Activated CD8-positive, alpha-beta memory T cell treated with anti-CD3 and anti-CD28 coated beads, Interleukin-2, amount 10 ng/mL, durations not matched to agents 7 days and 5 days (primary cell): ENCODE measurements at regions not wholly inside any gene's neighbourhood (a gene's known extent, or its start where the extent isn't known, plus 50 kb on each side); places are given as distances from the start of the nearest gene placed in this dataset.

ENCODE experiments used
- ATAC-seq: fragments of 150-1000 bp; cut with Tn5 transposase; one replicate; pipeline ENCODE4 v1.10.0; 2021; ENCODE audit warnings: moderate library complexity
- CTCF ChIA-PET: fragments of 350-600 bp; sonication (Branson Sonifier 250); formaldehyde crosslinking; loops from one replicate; lab custom pipeline; 2021; ENCODE audit warnings: antibody characterized with exemption; lab: Charles Lee
- DNase-seq: peaks from one replicate; pipeline ENCODE4 v3.0.0-alpha.2; 2020
- H3K27ac Mint-ChIP-seq: one replicate; pipeline ENCODE4 v1.8.0; 2021; ENCODE audit warnings: mild to moderate bottlenecking, mixed read lengths
- H3K27me3 Mint-ChIP-seq: one replicate; pipeline ENCODE4 v1.8.0; 2021; ENCODE audit warnings: mixed read lengths
- H3K36me3 Mint-ChIP-seq: one replicate; pipeline ENCODE4 v1.8.0; 2021; ENCODE audit warnings: mild to moderate bottlenecking, mixed read lengths
- H3K4me1 Mint-ChIP-seq: one replicate; pipeline ENCODE4 v1.8.0; 2021; ENCODE audit warnings: mixed read lengths
- H3K4me3 Mint-ChIP-seq: one replicate; pipeline ENCODE4 v1.8.0; 2021; ENCODE audit warnings: mild to moderate bottlenecking, moderate library complexity, mixed read lengths
- H3K9me3 Mint-ChIP-seq: one replicate; pipeline ENCODE4 v1.8.0; 2022; ENCODE audit warnings: low read depth, mixed read lengths

- peaks cover 2% of the 10 kb centered on the region for H3K36me3 Mint-ChIP-seq
- H3K27ac Mint-ChIP-seq = peak overlapping the region; percentile 74
- CTCF ChIA-PET = interaction anchor here (1.0 to 1.3 kb wide), 2 partner anchors 62 to 75 kb away, joined by 3 to 6 read pairs; partner anchors contain the start of gene RHOU
- H3K4me3 Mint-ChIP-seq = no peak overlapping the region
- H3K27me3 Mint-ChIP-seq = peaks cover 4% of the 10 kb centered on the region
- peaks cover 44% of the 10 kb centered on the region for H3K4me1 Mint-ChIP-seq
- DNase-seq (no peak), ATAC-seq (peak; percentile 39)
- H3K9me3 Mint-ChIP-seq = no peaks in the 10 kb centered on the region
Measured at GRCh38 chr1:228810878-228811711, 75.8 kb downstream of the RHOU start.

GRCh38 chr1:228811712-228812305, 76.5 kb downstream of the RHOU start:
- ATAC-seq (no peak), DNase-seq (no peak)
- CTCF ChIA-PET = interaction anchor here (1.0 to 1.3 kb wide), 2 partner anchors 63 to 76 kb away, joined by 3 to 6 read pairs; partner anchors contain the start of gene RHOU
- Mint-ChIP-seq H3K9me3 (no peaks in the 10 kb centered on the region), H3K4me3 (no peak overlapping the region), H3K27me3 (peaks cover 4% of the 10 kb centered on the region), H3K4me1 (peaks cover 37% of the 10 kb centered on the region), H3K36me3 (peaks cover 2% of the 10 kb centered on the region), H3K27ac (no peak overlapping the region)

DNA sequence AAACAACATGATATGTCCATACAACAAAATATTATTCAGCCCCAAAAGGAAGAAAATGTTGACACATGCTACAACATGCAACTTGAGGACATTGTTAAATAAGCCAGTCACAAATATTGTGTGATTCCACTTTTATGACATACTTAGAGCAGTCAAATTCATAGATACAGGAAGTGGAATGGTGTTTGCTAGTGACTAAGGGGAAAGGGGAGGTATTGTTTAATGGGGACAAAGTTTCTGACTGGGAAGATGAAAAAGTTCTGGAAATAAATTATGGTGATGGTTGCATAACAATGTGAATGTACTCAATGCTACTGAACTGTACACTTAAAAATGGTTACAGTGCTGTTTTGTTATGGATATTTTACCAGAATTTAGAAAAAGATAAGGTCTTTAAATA, 77.7 kb downstream of the RHOU start:
- H3K27ac Mint-ChIP-seq = no peak overlapping the region
- peaks cover 4% of the 10 kb centered on the region for H3K27me3 Mint-ChIP-seq
- ATAC-seq (no peak), DNase-seq (no peak)
- CTCF ChIA-PET = no interaction called here
- no peaks in the 10 kb centered on the region for H3K9me3 Mint-ChIP-seq
- H3K4me3 Mint-ChIP-seq = no peak overlapping the region
- H3K36me3 Mint-ChIP-seq = peaks cover 3% of the 10 kb centered on the region
- peaks cover 36% of the 10 kb centered on the region for H3K4me1 Mint-ChIP-seq

DNA sequence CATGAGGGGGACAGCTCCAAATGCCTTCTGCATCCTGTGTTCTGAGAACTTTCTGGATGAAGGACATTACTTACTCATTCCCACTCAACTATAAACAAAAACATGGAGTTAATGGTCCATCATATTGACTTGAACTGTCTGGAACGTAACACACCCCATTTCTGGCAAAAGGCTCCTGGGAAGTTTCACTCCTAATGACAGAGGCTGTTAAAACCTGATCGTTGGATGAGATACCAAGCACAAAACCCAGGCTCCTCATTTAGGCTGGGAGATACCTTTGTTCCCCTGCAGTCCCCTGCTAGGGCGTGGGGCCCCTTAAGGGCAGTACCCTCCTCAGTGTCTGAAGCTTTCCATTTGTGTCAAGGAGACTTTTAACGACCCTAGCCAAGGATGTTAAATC, 78.9 kb downstream of the RHOU start:
- no peaks in the 10 kb centered on the region for H3K9me3 Mint-ChIP-seq
- CTCF ChIA-PET = no interaction called here
- no peak overlapping the region for H3K27ac Mint-ChIP-seq
- peaks cover 6% of the 10 kb centered on the region for H3K27me3 Mint-ChIP-seq
- H3K4me3 Mint-ChIP-seq = no peak overlapping the region
- peaks cover 2% of the 10 kb centered on the region for H3K36me3 Mint-ChIP-seq
- H3K4me1 Mint-ChIP-seq = peaks cover 29% of the 10 kb centered on the region
- ATAC-seq (no peak), DNase-seq (no peak)

GRCh38 chr1:228818296-228818695, 83.0 kb downstream of the RHOU start:
- Mint-ChIP-seq H3K27ac (no peak overlapping the region), H3K4me1 (no peaks in the 10 kb centered on the region), H3K36me3 (peaks cover 2% of the 10 kb centered on the region), H3K9me3 (no peaks in the 10 kb centered on the region), H3K27me3 (peaks cover 30% of the 10 kb centered on the region), H3K4me3 (no peak overlapping the region)
- ATAC-seq (no peak), DNase-seq (no peak)
- CTCF ChIA-PET = no interaction called here

DNA sequence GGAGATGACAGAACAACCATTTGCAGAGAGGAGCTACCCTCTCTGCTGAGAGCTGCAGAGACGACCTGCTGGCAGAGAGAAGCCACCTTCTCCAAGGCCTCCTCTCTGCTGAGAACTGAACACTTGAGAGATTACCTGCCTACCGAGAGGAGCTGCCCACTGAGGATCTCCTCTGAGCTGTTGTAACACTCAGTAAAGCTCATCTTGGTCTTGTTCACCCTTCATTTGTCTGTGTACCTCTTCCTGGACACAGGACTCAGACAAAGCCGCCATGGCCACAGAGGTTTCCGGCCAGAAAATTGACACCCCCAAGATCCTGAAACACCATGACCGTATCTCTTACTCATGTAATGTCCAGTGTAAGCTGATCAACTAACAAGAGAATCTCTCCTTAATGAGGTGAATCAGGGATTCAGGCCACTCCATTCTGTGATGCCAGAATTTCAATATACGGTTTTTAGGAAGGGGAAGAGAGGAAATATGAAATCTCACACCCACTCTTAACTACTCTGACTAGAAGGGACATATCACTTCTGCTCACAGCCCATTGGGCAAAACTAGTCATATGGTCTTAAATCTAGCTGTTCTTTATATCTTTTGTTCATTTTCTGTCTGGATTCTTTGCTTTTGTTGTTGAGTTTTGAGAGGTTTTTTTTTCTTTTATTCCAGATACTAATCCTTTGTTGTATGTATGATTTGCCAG, 83.8 kb downstream of the RHOU start:
- ATAC-seq = no peak
- Mint-ChIP-seq H3K36me3 (peaks cover 2% of the 10 kb centered on the region), H3K27me3 (peaks cover 33% of the 10 kb centered on the region), H3K9me3 (no peaks in the 10 kb centered on the region), H3K4me3 (no peak overlapping the region), H3K27ac (no peak overlapping the region), H3K4me1 (no peaks in the 10 kb centered on the region)
- CTCF ChIA-PET = interaction anchor here (1.2 kb wide), 1 partner anchor 84 kb away, joined by 3 read pairs; no protein-coding TSS in a partner anchor
- no peak for DNase-seq

GRCh38 chr1:228821252-228821651, 86.0 kb downstream of the RHOU start:
- H3K4me1 Mint-ChIP-seq = peaks cover 6% of the 10 kb centered on the region
- no peak overlapping the region for H3K4me3 Mint-ChIP-seq
- no peak overlapping the region for H3K27ac Mint-ChIP-seq
- peaks cover 5% of the 10 kb centered on the region for H3K36me3 Mint-ChIP-seq
- CTCF ChIA-PET = no interaction called here
- H3K27me3 Mint-ChIP-seq = peaks cover 43% of the 10 kb centered on the region
- ATAC-seq (no peak), DNase-seq (no peak)
- no peaks in the 10 kb centered on the region for H3K9me3 Mint-ChIP-seq

- DNase-seq (no peak), ATAC-seq (no peak)
- Mint-ChIP-seq H3K27me3 (peaks cover 52% of the 10 kb centered on the region), H3K27ac (no peak overlapping the region), H3K36me3 (peaks cover 6% of the 10 kb centered on the region), H3K4me1 (peaks cover 19% of the 10 kb centered on the region), H3K4me3 (no peak overlapping the region), H3K9me3 (no peaks in the 10 kb centered on the region)
- CTCF ChIA-PET = interaction anchor here (0.8 kb wide), 1 partner anchor 432 kb away, joined by 3 read pairs; no protein-coding TSS in a partner anchor
Measured at GRCh38 chr1:228823200-228823599, 87.9 kb downstream of the RHOU start.

- Mint-ChIP-seq H3K9me3 (no peaks in the 10 kb centered on the region), H3K4me3 (no peak overlapping the region), H3K27me3 (peaks cover 49% of the 10 kb centered on the region), H3K27ac (no peak overlapping the region), H3K4me1 (peaks cover 20% of the 10 kb centered on the region), H3K36me3 (peaks cover 6% of the 10 kb centered on the region)
- ATAC-seq (no peak), DNase-seq (no peak)
- CTCF ChIA-PET = interaction anchor here (0.9 kb wide), 1 partner anchor 160 kb away, joined by 3 read pairs; no protein-coding TSS in a partner anchor
Measured at GRCh38 chr1:228824366-228824765, 89.1 kb downstream of the RHOU start.

DNA sequence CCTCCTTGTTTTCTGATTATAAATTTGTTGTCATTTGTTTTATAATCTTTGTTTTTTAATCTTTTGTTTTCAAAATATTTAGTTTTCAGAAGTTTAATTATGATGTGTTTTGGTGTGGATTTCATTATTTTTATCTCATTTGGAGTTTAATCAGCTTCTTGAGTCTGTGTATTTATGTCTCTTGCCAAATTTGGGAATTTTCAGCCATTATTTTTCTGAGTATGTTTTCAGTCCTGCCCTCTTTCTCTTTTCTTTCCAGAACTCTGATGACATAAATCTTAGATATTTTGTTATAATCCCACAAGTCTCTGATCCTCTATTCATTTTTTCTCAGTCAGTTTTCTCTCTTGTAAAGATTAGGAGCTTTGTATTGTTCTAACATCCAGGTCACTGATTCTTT, 89.8 kb downstream of the RHOU start:
- Mint-ChIP-seq H3K36me3 (peaks cover 6% of the 10 kb centered on the region), H3K27me3 (peaks cover 44% of the 10 kb centered on the region), H3K27ac (no peak overlapping the region), H3K4me1 (peaks cover 26% of the 10 kb centered on the region), H3K4me3 (no peak overlapping the region), H3K9me3 (no peaks in the 10 kb centered on the region)
- no peak for DNase-seq
- ATAC-seq = no peak
- CTCF ChIA-PET = interaction anchor here (0.5 to 1.2 kb wide), 5 partner anchors 15 to 432 kb away, joined by 3 to 4 read pairs (median 3); no protein-coding TSS in a partner anchor

DNA sequence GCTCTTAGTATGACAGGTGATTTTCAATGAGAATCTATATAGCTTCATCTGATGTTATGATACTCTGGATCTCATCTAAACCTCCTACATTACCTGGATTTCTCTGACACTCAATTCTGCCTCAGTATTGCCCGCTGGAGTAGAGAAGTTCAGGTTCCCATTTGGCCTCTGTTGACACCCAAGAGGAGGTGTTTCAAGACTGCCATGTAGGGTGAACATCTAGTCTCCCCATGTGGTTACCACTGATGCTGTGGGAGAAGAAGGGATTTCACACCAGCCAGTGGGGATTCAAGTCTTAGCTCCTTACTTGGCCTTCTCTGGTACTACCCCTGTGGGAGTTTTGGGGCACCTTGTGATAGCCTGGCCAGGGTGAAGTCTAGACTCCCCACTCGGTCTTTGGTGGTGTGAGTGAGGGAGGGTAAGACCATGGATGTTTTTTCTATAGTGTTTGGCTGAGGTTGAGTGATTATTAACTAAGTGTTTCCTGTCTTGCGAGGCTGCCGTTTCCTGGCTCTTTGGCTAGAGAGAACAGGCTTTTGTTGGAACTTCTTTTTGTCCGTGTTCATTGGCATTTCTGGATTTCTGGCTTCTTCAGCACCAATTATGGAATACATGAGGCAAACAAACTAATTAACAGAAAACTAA, 90.7 kb downstream of the RHOU start:
- Mint-ChIP-seq H3K27me3 (peaks cover 39% of the 10 kb centered on the region), H3K4me3 (no peak overlapping the region), H3K9me3 (no peaks in the 10 kb centered on the region), H3K27ac (no peak overlapping the region), H3K4me1 (peaks cover 35% of the 10 kb centered on the region), H3K36me3 (peaks cover 6% of the 10 kb centered on the region)
- CTCF ChIA-PET = interaction anchor here (1.1 to 1.2 kb wide), 3 partner anchors 16 to 401 kb away, joined by 3 to 4 read pairs (median 3); no protein-coding TSS in a partner anchor
- no peak for DNase-seq
- ATAC-seq = peak; percentile 16

GRCh38 chr1:228827019-228827418, 91.7 kb downstream of the RHOU start:
- no peak for DNase-seq
- ATAC-seq = no peak
- peaks cover 43% of the 10 kb centered on the region for H3K27me3 Mint-ChIP-seq
- H3K4me3 Mint-ChIP-seq = no peak overlapping the region
- no peaks in the 10 kb centered on the region for H3K9me3 Mint-ChIP-seq
- peaks cover 45% of the 10 kb centered on the region for H3K4me1 Mint-ChIP-seq
- H3K36me3 Mint-ChIP-seq = peaks cover 6% of the 10 kb centered on the region
- no peak overlapping the region for H3K27ac Mint-ChIP-seq
- CTCF ChIA-PET = interaction anchor here (1.0 kb wide), 1 partner anchor 73 kb away, joined by 3 read pairs; no protein-coding TSS in a partner anchor

DNA sequence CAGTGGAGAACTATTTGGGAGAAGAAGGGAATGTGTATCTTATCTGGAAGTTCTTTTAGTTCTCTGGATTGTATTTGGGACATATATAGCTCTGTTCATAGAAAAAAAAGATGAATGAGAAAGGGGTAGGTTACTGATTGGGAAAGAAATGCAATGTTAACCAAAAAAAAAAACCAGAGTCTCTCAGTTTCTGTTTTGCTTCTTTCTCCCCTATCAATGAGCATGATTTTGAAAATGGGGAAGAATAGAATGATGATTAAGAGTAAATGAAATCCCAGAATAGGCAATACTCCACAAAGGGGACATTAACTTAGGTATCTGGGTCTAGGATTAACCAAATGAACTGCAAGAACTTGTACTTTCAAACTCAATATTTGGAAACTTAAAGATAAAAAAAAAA, 92.9 kb downstream of the RHOU start:
- H3K27ac Mint-ChIP-seq = no peak overlapping the region
- H3K9me3 Mint-ChIP-seq = no peaks in the 10 kb centered on the region
- H3K36me3 Mint-ChIP-seq = peaks cover 6% of the 10 kb centered on the region
- no peak for ATAC-seq
- peaks cover 45% of the 10 kb centered on the region for H3K27me3 Mint-ChIP-seq
- CTCF ChIA-PET = interaction anchor here (0.9 kb wide), 1 partner anchor 35 kb away, joined by 3 read pairs; no protein-coding TSS in a partner anchor
- H3K4me3 Mint-ChIP-seq = no peak overlapping the region
- no peak for DNase-seq
- peaks cover 49% of the 10 kb centered on the region for H3K4me1 Mint-ChIP-seq
